GM18519 (cell line): ENCODE measurements at regions not wholly inside any gene's neighbourhood (a gene's known extent, or its start where the extent isn't known, plus 50 kb on each side); places are given as distances from the start of the nearest gene placed in this dataset.

Experiments used
- ATAC-seq: cut with Tn5 transposase; IDR thresholded peaks from one replicate; pipeline ENCODE4 v1.9.1; 2021; ENCODE audit warnings: mild to moderate bottlenecking, moderate library complexity; ENCODE audit not compliant: unreplicated experiment, low FRiP score

DNA sequence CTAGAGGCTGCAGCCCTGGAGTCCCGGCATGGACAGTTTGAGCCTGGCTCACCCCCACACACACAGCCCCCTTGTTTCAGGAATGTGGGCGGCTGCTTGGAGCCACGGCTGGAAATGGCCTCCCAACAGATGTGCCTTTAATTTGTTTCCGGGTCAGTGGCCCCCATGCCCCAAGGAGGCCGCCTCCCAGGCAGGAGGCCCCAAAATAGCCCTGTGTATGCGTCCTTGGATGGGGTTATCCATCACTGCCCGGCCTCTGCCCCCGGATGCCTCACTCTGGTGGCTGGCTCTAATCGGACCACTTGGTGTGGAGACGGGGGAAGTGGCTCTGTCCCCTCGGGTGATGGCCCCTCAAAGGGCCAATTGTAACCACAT lies 151.9 kb upstream of the MYCN start:
- no peak for ATAC-seq

DNA sequence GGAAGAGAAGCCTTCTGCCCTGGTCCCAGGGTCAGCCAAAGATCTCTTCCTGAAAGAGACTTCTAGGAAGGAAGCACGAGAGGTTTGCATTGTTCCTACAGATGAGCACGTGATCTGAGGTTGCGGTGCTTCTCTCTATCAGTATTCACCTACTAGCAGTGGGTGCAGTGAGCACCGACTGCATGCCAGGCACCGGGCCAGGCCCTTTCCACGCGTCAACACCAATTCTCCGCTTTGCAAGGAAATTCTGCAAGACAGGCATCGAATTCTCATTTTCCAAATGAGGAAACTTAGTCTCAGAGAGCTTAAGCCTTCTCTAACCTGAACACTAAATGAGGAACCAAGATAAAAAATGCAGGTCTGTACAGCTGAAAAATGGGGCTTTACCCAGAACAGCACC lies 151.5 kb upstream of the MYCN start:
- ATAC-seq, result no peak

GRCh38 chr2:15789381-15790062 lies 150.8 kb upstream of the MYCN start:
- no peak for ATAC-seq

GRCh38 chr2:15790326-15790725 lies 150.0 kb upstream of the MYCN start:
- ATAC-seq, result no peak

- no peak for ATAC-seq
These were observed 149.5 kb upstream of the MYCN start for GRCh38 chr2:15790838-15791237.

DNA sequence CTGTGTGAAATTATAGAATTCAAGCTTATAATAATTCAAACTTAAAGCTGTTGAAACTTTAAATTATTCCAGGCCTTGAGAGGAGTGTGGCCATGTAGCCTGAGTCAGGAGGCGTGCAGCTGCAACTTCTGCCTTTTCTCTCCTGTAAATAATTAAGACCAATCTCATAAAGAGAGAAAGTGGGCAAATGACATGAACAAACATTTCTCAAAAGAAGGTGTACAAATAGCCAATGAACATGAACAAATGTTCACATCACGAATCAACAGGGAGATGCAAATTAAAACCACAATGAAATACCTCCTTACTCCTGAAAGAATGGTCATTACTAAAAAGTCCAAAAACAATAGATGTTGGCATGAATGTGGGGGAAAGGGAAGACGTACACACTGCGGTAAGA lies 149.1 kb upstream of the MYCN start:
- no peak for ATAC-seq

- ATAC-seq, result no peak
These were observed 148.0 kb upstream of the MYCN start for GRCh38 chr2:15792331-15792730.

DNA sequence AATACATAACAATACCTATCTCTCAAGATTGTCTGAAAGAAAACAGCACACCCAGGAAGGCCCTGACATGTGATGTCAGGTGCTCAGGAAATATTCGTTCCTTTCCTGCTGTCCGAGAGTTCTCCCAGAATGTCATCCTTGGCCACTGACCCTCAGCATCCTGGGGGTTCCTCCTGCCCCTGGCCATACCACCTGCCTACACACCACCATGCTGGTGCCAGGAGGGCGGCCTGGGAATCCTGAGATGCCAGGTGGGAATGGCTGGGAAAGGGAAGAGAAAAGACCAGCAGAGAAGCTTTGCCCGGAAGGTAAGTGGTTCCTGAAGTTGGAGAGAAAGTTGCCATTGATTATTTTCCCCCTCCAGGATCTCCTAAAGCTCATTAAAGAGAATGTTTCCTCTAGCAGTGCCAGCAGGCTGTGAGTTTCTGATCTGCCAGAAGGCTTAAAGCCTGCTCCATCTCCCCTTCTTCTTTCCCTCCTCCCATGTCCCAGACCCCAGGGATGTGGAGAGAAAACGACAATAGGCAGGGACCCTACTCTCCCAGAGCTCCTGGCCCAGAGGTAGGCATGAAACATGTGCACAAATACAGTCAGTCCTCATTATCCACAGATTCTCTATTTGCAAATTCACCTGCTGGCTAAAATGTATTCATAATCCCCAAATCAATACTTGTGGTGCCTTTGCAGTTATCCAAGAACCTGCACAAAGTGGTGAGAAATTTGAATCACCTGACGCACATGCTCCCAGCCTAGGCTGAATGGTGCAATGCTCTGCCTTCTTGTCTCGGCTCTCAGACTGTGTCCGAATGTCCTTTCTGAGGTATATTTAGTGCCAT lies 147.1 kb upstream of the MYCN start:
- no peak for ATAC-seq

DNA sequence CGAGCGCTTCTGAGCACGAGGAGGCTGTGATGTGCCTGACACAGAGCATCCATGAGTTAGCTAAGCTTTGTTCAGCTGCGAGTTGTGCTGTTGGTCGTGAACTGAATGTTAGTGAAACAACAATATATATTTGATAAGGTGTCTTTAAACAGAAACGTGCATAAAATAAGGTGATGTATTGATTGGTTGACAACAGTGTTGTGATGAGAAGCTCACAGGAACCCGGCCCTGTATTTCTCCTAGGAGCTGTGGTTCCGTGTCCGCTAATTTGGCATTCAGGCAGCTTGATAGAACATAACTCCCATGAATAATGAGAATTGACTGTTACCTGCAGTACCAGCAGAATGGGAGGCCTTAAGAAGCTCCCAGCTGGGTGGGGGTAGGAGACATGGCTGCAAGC lies 146.4 kb upstream of the MYCN start:
- no peak for ATAC-seq

GRCh38 chr2:15794608-15795134 lies 145.7 kb upstream of the MYCN start:
- no peak for ATAC-seq

- no peak for ATAC-seq
These were observed 144.9 kb upstream of the MYCN start for GRCh38 chr2:15795426-15795825.

GRCh38 chr2:15796167-15796942 lies 144.0 kb upstream of the MYCN start:
- ATAC-seq, result no peak

DNA sequence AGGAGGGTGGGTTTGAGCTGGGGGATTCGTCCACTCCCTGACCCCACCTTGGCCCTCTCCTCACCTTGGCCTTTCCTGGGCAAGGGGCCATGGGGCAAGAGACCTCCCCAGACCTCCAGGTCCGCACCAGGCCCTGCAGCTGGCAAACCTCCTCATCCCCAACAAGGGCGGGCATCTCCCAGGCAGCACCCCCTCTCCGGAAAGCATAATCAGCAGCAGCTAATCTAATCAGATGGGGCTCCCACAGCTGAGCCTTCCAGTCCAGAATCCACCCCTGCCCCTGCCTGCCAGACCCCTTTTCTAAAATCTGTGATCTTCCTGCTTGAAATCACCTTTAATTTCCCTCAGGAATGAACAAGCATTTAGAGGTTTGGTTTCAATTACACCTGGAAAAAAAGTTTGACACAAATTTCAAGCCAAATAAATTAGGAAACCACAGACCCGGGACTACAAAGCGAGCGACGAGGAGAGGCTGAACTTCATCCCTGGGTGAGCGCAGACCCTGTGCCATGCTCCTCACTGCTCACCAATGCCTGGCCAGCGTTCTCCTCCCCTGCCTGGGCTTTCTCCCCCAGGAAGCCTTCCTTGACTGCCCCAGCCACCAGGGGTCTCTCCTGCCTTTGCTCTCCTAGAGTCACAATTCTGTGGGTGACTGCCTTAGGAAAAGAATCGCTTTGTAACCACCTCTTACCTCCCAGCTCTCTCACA lies 143.0 kb upstream of the MYCN start:
- no peak for ATAC-seq

GRCh38 chr2:15797939-15798281 lies 142.4 kb upstream of the MYCN start:
- no peak for ATAC-seq

- ATAC-seq, result no peak
These were observed 141.5 kb upstream of the MYCN start for GRCh38 chr2:15798701-15799431.

DNA sequence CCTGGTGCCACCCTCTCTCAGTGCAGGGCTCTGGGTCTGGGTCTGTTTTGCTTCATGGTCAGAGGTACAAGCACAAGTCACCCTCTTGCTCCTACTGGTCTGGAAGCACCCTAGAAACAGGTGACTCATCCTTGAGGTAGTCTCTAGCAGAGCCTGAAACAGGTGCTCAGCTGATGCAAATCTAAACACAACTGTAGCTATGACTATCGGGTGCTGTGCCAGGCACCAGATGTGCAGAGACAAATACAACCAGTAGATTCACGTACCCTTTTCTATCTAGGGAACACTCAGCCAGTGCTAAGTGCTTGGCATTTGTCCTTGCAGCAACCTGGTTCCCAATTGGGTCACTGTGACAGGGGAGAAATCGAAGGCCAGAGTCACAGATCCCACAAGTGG lies 140.9 kb upstream of the MYCN start:
- peak; percentile 72 for ATAC-seq

DNA sequence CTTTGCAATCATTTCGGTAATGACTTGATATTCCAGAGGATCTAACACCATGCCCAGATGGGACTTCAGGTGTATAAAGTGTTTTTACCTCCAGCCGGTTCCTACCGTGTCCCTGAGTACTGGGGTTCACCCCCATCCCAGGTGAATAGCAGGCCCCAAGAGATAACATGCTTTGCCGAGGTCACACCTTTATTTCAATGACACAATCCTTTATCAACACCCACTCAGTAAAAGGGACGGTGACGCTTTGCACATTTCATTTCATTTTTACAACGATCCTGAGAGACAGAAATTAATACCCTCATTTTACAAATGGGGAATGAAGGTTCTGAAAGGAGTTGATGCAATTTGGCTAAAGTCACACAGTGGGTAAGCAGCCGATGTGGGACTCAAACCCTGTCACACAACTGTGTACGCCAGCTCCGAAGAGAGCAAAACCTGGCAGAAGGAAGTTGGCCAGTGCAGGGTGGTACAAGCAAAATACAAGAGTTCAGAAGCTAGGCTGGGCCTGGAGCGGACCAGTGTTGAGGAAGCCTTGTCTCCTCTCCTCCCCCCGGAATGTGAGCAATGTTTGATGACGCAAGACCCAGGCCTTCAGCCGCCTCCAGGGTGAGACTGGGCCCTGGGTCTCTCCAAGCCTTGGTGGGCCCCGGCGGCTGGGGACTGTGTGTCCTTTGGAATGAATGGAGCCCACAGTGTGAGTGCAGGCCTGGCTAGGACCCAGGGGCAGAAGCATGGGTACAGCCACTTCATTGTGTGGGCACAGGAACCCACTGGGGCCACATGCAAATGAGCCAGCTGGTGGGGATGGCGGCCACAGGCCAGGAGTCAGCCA lies 139.6 kb upstream of the MYCN start:
- ATAC-seq, result no peak

DNA sequence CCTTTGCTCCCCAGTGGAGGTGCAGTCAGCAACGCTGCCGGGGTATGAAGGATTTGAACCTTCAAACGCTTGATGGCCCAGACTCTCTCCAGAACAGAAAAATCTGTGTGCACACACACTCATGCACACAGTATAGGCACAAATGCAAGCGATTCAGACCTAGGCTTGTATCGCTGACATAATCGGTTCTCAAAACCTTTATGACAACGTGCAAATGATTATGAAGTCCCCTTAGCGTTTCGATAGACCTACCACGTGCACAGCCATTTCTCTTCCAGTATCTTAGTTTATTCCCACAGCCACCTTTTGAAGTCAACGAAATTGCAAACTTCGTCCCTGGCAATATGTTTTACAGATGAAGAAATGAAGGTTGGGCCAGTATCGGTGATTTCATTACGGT lies 138.9 kb upstream of the MYCN start:
- ATAC-seq, result no peak

DNA sequence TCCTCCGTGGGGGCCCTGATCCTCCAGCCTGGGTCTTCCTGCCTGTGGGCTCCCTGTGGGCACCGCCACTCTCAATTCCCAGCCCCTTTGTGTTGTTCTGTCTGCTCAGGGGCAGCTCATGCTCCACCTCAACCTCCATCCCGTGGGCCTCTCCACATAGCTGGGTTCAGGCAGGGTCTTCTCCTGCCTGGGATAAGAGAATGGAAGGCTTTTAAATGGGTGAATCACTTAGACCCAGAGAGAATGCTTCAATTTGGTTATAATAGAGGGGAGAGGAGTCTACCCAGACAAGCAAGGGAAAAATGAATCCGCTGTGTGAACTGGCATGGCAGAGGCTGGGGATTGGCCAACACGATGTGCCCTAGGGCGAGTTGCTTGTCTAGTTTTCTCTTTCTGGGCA lies 138.4 kb upstream of the MYCN start:
- ATAC-seq, result no peak
